ENCODE measurements at regions not wholly inside any gene's neighbourhood (a gene's known extent, or its start where the extent isn't known, plus 50 kb on each side); places are given as distances from the start of the nearest gene placed in this dataset.
"Not testable (repeated sequence)": the region's sequence is repeated elsewhere in the genome, so short reads cannot be mapped to it uniquely, and the experiment has no call there.

DNA sequence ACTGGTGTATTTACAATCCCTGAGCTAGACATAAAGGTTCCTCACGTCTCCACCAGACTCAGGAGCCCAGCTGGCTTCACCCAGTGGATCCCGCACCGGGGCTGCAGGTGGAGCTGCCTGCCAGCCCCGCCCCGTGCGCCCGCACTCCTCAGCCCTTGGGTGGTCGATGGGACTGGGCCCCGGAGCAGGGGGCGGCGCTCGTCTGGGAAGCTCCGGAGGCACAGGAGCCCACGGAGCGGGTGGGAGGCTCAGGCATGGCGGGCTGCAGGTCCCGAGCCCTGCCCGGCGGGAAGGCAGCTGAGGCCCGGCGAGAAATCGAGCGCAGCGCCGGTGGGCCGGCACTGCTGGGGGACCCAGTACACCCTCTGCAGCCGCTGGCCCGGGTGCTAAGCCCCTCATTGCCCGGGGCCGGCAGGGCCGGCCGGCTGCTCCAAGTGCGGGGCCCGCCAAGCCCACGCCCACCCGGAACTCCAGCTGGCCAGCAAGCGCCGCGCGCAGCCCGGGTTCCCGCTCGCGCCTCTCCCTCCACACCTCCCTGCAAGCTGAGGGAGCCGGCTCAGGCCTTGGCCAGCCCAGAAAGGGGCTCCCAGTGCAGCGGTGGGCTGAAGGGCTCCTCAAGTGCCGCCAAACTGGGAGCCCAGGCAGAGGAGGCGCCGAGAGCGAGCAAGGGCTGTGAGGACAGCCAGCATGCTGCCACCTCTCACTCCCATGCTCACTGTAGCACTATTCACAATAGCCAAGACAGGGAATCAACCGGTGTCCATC, 79.3 kb upstream of the RGPD4 start:
- H3K36me3 Mint-ChIP-seq; DNase-seq; H3K9me3 Mint-ChIP-seq (ENCODE audit: low read depth); CTCF ChIA-PET; ATAC-seq; H3K4me3 Mint-ChIP-seq; H3K27me3 Mint-ChIP-seq; H3K27ac Mint-ChIP-seq; H3K4me1 Mint-ChIP-seq: not testable (repeated sequence)

DNA sequence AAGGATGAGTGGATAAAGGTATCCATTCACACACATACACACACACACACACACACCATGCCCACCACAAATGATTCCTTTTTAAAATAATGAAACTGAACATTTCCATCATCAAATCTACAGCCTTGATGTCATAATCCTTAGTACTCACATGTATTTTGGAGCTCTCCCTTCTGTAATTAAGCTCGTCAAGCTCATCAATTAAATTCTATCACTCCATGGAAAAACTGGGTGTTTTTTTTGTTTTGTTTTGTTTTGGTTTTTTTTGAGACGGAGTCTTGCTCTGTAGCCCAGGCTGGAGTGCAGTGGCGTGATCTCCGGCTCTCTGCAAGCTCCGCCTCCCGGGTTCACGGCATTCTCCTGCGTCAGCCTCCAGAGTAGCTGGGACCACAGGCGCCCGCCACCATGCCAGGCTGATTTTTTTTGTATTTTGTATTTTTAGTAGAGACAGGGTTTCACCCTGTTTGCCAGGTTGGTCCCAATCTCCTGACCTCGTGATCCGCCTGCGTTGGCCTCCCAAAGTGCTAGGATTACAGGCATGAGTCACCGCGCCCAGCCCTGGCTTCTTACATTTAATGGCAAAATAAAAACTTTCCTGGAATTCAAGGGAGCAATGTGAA, 78.6 kb upstream of the RGPD4 start:
- no peak overlapping the region for H3K4me3 Mint-ChIP-seq
- no peak for ATAC-seq
- CTCF ChIA-PET: no interaction called here

DNA sequence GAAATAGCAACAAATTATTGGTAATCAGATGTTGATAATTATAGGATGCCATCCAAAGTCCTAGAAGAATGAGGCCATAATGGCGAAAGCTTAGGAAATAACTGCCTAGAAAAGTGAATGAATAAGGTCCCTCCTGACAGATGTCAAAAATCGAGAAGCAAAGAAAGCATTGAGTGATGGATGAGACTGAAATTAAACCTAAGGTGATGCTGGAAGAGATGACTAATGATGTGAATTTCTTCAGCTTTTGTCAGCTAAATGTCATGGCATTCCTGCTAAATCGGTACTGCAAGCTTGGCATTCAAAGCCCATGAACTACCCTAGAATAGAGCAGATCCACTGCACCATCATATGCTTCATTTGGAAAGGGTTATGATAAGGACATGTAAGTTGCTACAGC, 74.8 kb upstream of the RGPD4 start:
- no peaks in the 10 kb centered on the region for H3K27me3 Mint-ChIP-seq
- H3K27ac Mint-ChIP-seq: no peak overlapping the region
- H3K4me1 Mint-ChIP-seq: no peaks in the 10 kb centered on the region
- CTCF ChIA-PET: no interaction called here
- ATAC-seq: no peak
- H3K36me3 Mint-ChIP-seq: no peaks in the 10 kb centered on the region
- no peak for DNase-seq
- no peak overlapping the region for H3K4me3 Mint-ChIP-seq
- H3K9me3 Mint-ChIP-seq (ENCODE audit: low read depth): no peaks in the 10 kb centered on the region

More for the DNA sequence above, 78.6 kb upstream of the RGPD4 start:
- Mint-ChIP-seq H3K27ac (no peak overlapping the region), H3K9me3 (ENCODE audit: low read depth) (no peaks in the 10 kb centered on the region), H3K36me3 (no peaks in the 10 kb centered on the region), H3K27me3 (no peaks in the 10 kb centered on the region), H3K4me1 (no peaks in the 10 kb centered on the region)
- no peak for DNase-seq

DNA sequence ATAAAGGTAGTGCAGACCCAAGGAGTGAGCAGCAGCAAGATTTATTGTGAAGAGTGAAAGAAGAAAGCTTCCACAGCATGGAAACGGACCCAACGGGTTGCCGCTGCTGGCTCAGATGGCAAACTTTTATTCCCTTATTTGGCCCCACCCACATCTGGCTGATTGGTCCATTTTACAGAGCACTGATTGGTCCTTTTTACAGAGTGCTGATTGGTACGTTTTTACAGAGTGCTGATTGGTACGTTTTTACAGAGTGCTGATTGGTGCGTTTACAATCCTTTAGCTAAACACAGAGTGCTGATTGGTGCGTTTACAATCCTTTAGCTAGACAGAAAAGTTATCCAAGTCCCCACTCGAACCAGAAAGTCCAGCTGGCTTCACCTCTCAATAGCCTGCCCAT, 72.9 kb upstream of the RGPD4 start:
- H3K9me3 Mint-ChIP-seq (ENCODE audit: low read depth); H3K27ac Mint-ChIP-seq; ATAC-seq; H3K27me3 Mint-ChIP-seq; DNase-seq; H3K4me1 Mint-ChIP-seq; H3K36me3 Mint-ChIP-seq; CTCF ChIA-PET; H3K4me3 Mint-ChIP-seq: not testable (repeated sequence)

DNA sequence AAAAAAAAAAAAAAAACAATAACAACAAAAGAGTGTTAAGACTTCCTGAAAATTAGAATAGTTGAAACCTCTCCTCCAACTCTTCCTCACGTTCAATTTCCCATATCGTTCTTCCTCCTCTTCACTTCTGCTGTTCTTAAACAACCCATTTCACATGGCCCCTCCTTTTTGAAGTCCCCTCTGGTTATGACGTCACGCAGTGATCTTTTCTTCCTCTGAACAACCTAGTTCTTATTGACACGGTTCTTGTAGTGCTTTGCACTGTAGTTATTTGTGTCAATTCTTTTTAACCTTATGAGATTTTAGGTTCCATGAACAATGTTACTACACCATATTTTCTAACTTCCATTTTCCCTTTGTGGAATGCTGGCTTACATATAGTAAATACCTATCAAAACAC, 69.5 kb upstream of the RGPD4 start:
- CTCF ChIA-PET: no interaction called here
- Mint-ChIP-seq H3K4me1 (no peaks in the 10 kb centered on the region), H3K27me3 (no peaks in the 10 kb centered on the region), H3K9me3 (ENCODE audit: low read depth) (peaks cover 2% of the 10 kb centered on the region), H3K27ac (no peak overlapping the region), H3K4me3 (no peak overlapping the region), H3K36me3 (no peaks in the 10 kb centered on the region)
- DNase-seq (no peak), ATAC-seq (no peak)

DNA sequence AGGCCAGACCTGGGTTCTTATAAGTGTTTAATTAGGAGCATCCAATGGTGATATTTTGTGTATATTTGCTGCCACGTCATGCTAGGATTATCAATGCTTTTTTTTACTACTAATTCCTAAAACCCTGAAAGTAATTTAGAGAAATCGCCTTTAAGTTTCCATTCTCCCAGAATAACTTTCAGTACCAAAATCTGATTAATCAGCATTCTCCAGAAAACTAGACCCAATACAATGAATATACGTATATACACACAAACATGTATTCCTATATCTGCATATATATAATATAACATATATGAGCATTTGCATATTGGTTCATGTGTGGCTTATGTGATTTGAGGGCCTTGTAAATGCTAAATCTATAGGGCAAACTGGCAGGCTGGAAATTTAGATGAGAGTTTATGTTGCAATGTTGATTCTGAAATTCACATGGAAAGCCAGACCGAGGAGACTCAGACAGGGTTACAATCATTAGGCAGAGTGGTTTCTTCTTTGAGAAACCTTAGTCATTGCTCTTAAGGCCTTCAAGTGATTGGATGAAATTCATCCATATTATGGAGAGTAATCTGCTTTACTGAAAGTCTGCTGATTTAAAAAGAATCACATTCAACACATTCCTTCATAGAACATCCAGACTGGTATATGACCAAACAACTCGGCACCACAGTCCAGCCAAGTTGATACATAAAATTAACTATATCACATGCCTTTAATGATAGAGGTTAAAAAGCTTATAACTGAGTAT, 65.9 kb upstream of the RGPD4 start:
- no peak for ATAC-seq
- H3K27me3 Mint-ChIP-seq: no peaks in the 10 kb centered on the region
- CTCF ChIA-PET: no interaction called here
- H3K36me3 Mint-ChIP-seq: no peaks in the 10 kb centered on the region
- no peak for DNase-seq
- peaks cover 2% of the 10 kb centered on the region for H3K9me3 Mint-ChIP-seq (ENCODE audit: low read depth)
- H3K4me1 Mint-ChIP-seq: no peaks in the 10 kb centered on the region
- no peak overlapping the region for H3K27ac Mint-ChIP-seq
- H3K4me3 Mint-ChIP-seq: no peak overlapping the region

DNA sequence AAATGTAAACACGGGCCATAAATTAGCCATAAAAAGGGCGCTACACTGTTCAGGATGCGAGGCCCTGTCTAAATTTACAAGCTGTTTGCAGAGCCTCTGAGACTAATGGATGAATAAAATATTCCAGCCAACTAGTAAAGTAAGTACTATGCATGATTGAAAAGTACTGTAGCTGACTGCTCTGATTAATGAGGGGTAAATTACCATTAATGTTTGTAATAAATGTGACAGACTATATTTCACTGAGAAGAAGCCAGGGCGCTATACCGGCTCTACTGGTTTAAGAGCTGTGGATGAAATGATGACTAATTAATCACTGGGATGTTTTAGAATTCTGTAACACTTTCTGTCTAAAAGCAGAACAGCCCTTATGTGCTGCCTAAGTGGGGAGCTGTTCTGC, 54.3 kb upstream of the RGPD4 start:
- no peak overlapping the region for H3K4me3 Mint-ChIP-seq
- no peaks in the 10 kb centered on the region for H3K4me1 Mint-ChIP-seq
- no peak overlapping the region for H3K27ac Mint-ChIP-seq
- ATAC-seq (no peak), DNase-seq (no peak)
- H3K9me3 Mint-ChIP-seq (ENCODE audit: low read depth): no peaks in the 10 kb centered on the region
- H3K27me3 Mint-ChIP-seq: no peaks in the 10 kb centered on the region
- no peaks in the 10 kb centered on the region for H3K36me3 Mint-ChIP-seq
- CTCF ChIA-PET: no interaction called here

DNA sequence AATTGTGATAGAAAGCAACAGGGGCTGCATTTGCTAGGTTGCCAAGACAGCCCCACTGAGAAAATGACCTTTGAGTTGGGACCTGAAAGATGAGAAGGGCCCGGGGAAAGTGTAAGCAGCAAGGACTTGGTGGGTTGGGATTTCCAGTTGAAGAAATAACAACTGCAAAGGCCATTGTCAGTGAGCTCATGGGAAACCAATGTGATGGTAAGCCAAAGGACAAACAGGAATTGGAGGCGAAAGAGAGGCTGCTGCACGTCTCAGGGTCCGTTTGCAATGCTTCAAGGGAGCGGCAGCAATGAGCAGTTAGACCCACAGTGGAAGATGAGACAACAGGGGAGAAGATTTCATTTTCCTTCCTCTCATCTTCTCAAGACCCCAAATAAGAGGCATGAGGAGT, 51.5 kb upstream of the RGPD4 start:
- DNase-seq (no peak), ATAC-seq (no peak)
- H3K27ac Mint-ChIP-seq: no peak overlapping the region
- H3K4me3 Mint-ChIP-seq: no peak overlapping the region
- H3K27me3 Mint-ChIP-seq: no peaks in the 10 kb centered on the region
- no peaks in the 10 kb centered on the region for H3K4me1 Mint-ChIP-seq
- H3K9me3 Mint-ChIP-seq (ENCODE audit: low read depth): no peaks in the 10 kb centered on the region
- H3K36me3 Mint-ChIP-seq: no peaks in the 10 kb centered on the region
- CTCF ChIA-PET: no interaction called here

DNA sequence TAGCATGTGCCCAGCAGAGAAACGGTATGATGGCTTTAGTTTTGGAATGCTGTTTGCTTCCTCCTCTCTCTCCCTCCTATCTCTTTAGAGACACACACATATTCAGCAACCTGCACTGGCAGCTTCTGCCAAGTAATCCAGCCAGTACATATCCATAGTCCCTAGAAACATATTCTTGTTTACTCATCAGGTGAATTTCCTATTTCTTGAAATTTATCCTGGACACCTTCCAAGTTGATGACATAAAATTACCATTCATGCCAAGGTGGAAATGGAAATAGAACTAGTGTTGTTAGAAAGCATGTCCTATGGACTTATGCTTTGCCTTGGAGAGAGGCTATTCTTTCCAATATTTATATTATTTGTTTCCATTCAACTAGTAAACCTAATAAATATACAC, 50.9 kb upstream of the RGPD4 start:
- CTCF ChIA-PET: no interaction called here
- no peak for DNase-seq
- no peaks in the 10 kb centered on the region for H3K27me3 Mint-ChIP-seq
- no peak for ATAC-seq
- no peaks in the 10 kb centered on the region for H3K9me3 Mint-ChIP-seq (ENCODE audit: low read depth)
- H3K36me3 Mint-ChIP-seq: no peaks in the 10 kb centered on the region
- H3K4me3 Mint-ChIP-seq: no peak overlapping the region
- H3K4me1 Mint-ChIP-seq: no peaks in the 10 kb centered on the region
- no peak overlapping the region for H3K27ac Mint-ChIP-seq

DNA sequence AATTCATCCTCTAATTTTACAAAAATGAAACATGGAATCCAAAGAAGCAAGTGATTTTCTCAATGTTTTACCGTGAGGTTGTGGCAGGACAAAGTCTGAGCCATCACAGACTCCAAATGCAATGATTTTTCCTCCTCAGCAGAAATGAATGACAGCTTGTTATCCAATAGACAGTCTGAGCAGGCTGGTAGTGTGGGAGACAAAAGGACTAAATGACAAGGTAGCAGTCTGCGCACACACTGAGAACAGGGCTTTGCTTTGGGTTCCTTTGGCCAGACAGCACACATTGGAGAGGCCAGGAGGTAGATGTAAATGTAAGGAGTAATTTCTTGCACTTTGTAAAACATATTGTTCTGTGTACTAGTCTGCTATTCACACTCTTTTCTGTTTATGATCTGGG, 50.3 kb upstream of the RGPD4 start:
- CTCF ChIA-PET: no interaction called here
- ATAC-seq (no peak), DNase-seq (no peak)
- Mint-ChIP-seq H3K36me3 (no peaks in the 10 kb centered on the region), H3K4me1 (no peaks in the 10 kb centered on the region), H3K27me3 (no peaks in the 10 kb centered on the region), H3K4me3 (no peak overlapping the region), H3K27ac (no peak overlapping the region), H3K9me3 (ENCODE audit: low read depth) (no peaks in the 10 kb centered on the region)
